Tongue (tissue), 1 donor: ENCODE measurements at regions not wholly inside any gene's neighbourhood (a gene's known extent, or its start where the extent isn't known, plus 50 kb on each side); places are given as distances from the start of the nearest gene placed in this dataset.

Experiments
- DNase-seq: peaks from one replicate; pipeline ENCODE4 v3.0.0-alpha.2; 2015

- no peak for DNase-seq
Observed at GRCh38 chr4:158007566-158007965, 165.3 kb downstream of the GASK1B start.

DNA sequence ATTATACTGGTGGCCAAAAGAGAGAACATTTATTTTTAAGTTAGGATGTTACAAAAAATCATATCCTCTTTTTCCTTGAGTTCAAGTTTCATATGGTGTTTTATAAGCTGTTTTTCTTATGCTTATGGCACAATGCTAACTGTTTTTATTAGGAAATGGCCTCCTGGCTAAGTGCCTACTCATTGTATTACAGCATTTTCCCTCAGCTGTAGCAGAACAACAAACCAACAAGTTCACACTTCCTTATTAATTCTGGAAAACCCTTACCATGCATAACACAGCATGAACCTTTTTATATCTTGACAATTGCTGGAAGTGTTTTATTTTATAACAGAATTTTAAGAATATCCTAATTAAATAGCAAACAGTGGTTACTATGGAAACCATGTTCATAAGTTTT lies 165.8 kb downstream of the GASK1B start:
- DNase-seq, result peak; percentile 41

DNA sequence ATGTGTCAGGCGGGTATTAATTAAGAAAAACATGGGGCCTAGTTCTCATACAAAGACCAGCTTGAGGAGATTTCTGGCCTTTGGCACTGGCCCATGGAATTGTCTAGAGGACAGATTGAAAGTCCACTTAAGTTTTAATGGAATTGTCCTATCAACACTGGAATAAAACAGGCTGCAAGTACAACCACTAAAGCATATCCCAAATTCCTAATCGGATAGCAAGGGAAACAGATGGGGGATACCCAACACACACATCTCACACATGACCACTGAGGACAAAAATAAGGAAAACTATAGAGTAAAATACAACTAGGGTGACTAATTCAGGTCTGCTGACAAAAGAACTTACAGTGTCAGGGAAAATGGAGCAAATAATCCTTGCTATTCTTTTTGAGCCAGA lies 167.8 kb downstream of the GASK1B start:
- DNase-seq, result no peak

DNA sequence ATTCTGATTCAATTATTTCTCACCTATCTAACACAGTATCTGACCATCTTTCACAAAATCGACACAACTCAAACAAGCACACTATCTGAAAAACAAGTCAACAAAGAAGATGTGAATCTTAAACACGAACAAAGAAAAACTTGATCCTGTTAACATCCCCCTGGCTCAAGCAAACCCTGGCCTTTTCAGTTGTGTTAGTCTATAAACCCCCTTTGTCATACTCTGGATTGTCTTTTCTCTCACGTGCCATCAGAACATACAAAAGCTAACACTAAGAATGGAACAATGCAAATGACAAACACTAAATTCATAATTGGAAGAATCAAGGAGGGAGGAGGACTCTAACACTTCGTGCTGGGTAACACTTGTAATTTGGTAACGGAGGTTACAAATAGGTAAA lies 168.7 kb downstream of the GASK1B start:
- DNase-seq, result no peak

DNA sequence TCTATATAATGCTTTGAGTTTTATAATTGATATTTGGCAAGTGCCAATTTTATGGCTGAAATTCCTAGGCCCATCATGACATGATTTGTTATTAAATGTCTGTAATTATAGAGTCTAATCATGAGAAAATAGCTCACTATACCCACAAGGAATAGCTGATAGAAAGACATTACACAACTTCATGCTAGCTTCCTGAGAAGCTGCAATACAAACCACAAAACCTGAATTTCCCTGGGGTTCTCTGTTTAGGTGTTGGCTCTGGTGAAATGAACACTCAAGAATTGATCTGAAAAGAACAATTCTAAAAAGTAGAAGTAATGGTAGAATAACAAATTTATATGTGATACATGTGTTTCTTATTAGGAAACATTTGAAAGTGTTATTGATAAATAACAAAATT lies 169.6 kb downstream of the GASK1B start:
- DNase-seq, result no peak

GRCh38 chr4:158002173-158002572 lies 170.7 kb downstream of the GASK1B start:
- no peak for DNase-seq

DNA sequence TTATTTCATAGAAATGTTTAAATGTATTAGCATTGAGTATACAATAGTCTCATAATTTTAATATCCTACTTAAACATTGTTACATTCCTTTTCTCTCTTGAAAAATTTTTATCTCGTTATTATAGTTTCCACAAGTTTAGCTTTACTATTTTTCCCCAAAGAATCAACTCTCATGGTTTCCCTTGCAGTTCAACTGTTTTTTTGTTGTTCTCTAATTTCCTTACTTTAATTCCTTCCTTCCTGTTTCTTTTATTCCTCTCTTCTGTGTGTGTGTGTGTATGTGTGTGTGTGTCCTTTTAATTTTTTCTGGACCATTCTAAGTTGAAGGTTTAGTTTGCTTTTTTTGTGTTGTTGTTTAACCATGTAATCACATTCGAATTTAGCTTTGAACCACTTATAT lies 171.1 kb downstream of the GASK1B start:
- no peak for DNase-seq

DNA sequence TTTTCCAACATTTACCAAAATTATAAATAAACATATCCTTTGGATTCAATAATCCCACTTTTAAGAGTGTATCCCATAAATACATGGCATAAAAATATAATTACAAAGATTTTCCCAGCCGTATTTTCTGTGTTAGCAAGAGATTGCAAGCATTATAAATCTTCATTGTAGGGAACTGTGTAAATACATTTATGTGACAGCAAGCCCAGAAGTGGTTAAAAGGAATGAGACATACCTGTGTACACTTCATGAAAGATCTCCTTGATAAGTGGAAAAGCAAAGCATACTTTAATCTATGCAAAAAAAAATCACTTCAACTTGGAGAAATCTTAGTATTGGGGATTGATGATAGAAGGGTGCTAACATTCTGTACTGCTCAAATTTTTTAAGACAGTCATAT lies 173.1 kb downstream of the GASK1B start:
- no peak for DNase-seq

DNA sequence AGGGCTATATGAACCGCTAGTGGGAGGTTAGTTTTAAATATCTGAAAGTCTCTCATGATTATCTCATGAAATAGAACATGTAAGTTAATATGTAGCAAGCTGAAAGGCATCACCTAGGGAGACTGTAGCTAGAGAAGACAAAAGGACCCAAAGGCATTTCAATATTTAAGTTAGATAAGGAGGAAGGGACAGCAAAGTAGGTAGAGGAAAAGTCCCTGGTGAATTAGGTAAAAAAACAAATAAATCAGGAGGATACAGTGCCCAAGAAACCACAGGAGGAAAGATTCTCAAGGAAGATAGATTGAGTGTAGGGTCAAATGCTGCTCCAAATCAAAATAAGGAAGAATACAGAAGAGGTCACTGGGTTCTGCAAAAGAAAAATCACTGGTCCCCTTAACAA lies 175.5 kb downstream of the GASK1B start:
- DNase-seq, result no peak

DNA sequence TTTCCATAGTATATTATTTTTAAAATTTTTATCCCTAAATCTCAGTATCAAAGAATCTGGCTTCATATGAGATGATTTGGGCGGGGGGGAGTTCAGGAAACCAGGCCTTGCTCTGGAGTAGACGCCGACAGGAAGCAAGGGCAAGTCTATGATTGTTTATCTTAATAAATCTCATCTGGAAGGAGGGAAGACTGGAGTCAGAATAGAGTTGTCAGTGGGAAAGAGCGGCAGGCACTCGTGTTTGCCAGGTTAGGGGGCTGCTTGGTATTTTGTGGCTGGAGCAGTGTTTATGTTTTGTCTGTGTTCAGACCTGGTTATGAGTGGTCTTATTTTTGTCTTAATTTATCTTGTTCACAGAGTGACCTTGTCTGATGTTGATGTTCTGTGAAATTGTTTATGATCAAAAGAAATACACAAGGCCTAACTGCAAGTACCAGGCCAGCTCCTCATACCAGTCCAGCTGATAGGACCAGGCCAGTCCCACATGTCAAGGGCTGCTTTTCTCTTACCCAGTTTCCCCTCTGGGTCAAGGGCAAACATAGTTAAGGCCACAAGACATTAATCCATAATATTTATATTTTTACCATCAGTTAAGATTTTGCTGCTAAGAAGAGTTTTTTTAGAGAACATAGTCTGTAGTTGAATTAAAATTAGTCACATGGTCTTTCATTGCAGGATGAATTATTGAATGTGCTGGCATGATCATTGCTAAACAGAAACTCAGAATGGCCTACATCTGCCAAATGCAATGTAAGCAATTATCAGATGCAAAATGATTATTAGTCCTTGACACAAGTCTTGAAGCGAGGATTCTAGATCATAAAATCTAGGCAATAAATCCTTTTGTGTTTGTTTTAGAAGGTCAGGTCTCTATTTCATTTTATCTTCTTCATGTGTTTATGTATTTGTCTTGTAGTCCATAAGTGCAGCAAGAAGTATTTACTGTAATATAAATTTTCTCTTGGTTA lies 176.5 kb downstream of the GASK1B start:
- DNase-seq, result no peak

GRCh38 chr4:157994863-157995262 lies 178.0 kb downstream of the GASK1B start:
- DNase-seq, result no peak

GRCh38 chr4:157992948-157993839 lies 179.6 kb downstream of the GASK1B start:
- no peak for DNase-seq

DNA sequence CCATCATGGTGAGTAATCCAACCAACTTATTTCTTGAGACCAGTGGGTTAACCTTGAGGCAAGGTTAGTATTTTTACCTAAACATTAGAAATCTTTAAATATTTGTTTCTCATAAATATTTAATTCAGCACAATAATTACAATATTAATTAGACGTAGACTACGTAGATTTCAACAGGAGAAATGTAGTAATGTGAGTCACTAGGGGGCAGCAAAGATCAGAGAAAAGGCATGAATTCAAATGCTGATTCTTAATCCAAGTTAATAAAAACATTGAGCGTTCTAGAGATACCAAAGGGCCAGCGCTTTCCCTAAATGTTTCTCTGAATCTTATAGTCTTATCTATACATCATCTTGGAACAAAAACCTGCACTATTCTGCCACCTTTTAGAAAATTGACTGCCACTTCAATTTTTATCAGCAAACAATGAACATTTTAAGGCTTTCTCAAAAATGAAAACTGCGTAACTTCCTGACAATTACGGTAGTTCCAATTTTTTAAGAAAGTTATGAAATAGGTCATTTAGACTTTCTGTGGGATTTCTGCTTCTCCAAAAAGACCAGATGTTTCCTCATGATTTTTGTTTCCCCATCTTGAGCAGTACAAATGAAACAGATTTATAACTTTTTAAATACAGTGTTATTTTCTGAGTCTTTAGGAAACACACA lies 180.7 kb downstream of the GASK1B start:
- DNase-seq, result peak; percentile 90

DNA sequence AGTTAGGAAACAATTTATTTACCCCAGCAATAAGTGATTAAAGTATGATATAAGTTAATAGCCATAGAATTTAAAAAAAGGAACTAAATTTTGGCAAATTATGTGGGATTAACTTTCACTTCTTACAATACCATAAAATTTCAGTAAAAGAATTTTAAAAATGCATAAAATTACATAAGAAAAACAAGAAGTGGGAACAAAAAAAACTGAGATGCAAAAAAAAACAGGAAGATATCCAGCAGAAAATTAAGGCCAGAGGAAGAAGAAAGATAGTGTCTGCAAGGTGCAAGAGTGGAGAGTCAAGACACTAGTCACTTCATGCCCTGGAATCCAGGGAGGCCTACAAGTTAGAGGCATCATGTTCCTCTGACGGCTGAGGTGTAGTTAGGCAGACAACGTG lies 184.2 kb downstream of the GASK1B start:
- no peak for DNase-seq

- DNase-seq, result no peak
Observed at GRCh38 chr4:157984285-157984911, 188.4 kb downstream of the GASK1B start.

DNA sequence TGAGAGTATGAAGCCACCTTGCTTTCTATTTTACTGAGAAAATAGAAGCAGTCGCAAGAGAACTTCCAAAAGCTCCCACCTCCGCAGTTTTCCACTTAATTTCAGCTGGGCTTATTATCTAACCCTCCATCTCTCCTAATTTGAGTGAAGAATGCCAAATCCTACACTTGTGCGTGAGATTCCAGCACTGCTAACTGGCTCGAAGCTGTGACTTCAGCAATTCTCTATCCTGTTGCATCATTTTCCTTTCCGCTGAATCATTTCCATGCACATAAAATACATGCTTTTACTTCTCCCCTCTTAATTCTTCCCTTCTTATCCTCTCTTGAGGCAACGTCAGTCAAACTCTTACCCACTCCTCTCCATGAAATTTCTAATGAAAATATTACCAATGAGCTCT lies 189.5 kb downstream of the GASK1B start:
- no peak for DNase-seq

- DNase-seq, result no peak
Observed at GRCh38 chr4:157980158-157980557, 192.7 kb downstream of the GASK1B start.

- DNase-seq, result peak; percentile 88
Observed at GRCh38 chr4:157978680-157979361, 194.0 kb downstream of the GASK1B start.

- no peak for DNase-seq
Observed at GRCh38 chr4:157977086-157977485, 195.7 kb downstream of the GASK1B start.

DNA sequence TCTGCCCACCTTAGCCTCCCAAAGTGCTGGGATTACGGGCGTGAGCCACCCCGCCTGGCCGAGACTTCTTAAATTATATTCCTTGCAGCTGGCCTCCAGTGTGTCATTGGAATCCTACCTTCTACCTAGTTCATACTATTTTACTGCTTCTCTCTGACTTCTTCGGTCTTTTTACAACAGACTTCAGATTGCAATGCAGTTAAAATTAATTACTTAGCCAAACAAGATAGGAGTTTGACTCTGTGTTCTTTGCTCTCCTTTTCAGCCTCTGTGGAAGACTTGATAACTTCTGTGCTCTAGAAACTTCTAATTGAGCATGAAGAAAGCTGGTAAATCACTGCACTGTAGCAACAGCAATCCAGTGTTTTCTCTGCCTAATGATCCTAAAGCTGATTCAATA lies 199.5 kb downstream of the GASK1B start:
- no peak for DNase-seq

- DNase-seq, result no peak
Observed at GRCh38 chr4:157964463-157964862, 208.4 kb downstream of the GASK1B start.
